H1 (cell line): ENCODE measurements at regions not wholly inside any gene's neighbourhood (a gene's known extent, or its start where the extent isn't known, plus 50 kb on each side); places are given as distances from the start of the nearest gene placed in this dataset.

Experiments
- CHD7 ChIP-seq: fragments of 300-600 bp; sonication (generic); IDR thresholded peaks from 2 replicates; pipeline ENCODE4 v1.7.1; 2012; ENCODE audit warnings: low read length, moderate library complexity, mild to moderate bottlenecking, inconsistent platforms; ENCODE audit not compliant: insufficient replicate concordance

GRCh38 chr4:125986307-125986706 is 671.6 kb downstream of the FAT4 start (continued):
- TF ChIP-seq CHD7 = no peak
